ENCODE measurements at regions not wholly inside any gene's neighbourhood (a gene's known extent, or its start where the extent isn't known, plus 50 kb on each side); places are given as distances from the start of the nearest gene placed in this dataset.

GRCh38 chr16:86035906-86036305 lies 136.9 kb downstream of the IRF8 start:
- H3K4me3 Mint-ChIP-seq: no peak overlapping the region
- H3K36me3 Mint-ChIP-seq: no peaks in the 10 kb centered on the region
- peaks cover 18% of the 10 kb centered on the region for H3K4me1 Mint-ChIP-seq
- H3K27ac Mint-ChIP-seq: no peak overlapping the region
- no peaks in the 10 kb centered on the region for H3K9me3 Mint-ChIP-seq
- DNase-seq (ENCODE audit: low spot score in 2 of 2, unreplicated experiment in 2 of 2): no peak
- peaks cover 40% of the 10 kb centered on the region for H3K27me3 Mint-ChIP-seq (ENCODE audit: low read depth)
- TF ChIP-seq CTCF (IDR thresholded peaks at IDR 0.05; ENCODE audit: unreplicated experiment): no peak

- DNase-seq (ENCODE audit: low spot score in 2 of 2, unreplicated experiment in 2 of 2): no peak
- Mint-ChIP-seq H3K9me3 (no peaks in the 10 kb centered on the region), H3K36me3 (no peaks in the 10 kb centered on the region), H3K4me3 (no peak overlapping the region), H3K4me1 (peaks cover 7% of the 10 kb centered on the region), H3K27me3 (ENCODE audit: low read depth) (peaks cover 45% of the 10 kb centered on the region), H3K27ac (no peak overlapping the region)
- TF ChIP-seq CTCF (IDR thresholded peaks at IDR 0.05; ENCODE audit: unreplicated experiment): no peak
Observed at GRCh38 chr16:86037999-86038925, 139.3 kb downstream of the IRF8 start.

GRCh38 chr16:86038926-86039310 lies 140.0 kb downstream of the IRF8 start:
- no peak for DNase-seq (ENCODE audit: low spot score in 2 of 2, unreplicated experiment in 2 of 2)

GRCh38 chr16:86039606-86040005 lies 140.6 kb downstream of the IRF8 start:
- no peak for TF ChIP-seq CTCF (IDR thresholded peaks at IDR 0.05; ENCODE audit: unreplicated experiment)
- H3K27ac Mint-ChIP-seq: no peak overlapping the region
- no peaks in the 10 kb centered on the region for H3K9me3 Mint-ChIP-seq
- peaks cover 7% of the 10 kb centered on the region for H3K4me1 Mint-ChIP-seq
- no peak overlapping the region for H3K4me3 Mint-ChIP-seq
- H3K36me3 Mint-ChIP-seq: no peaks in the 10 kb centered on the region
- H3K27me3 Mint-ChIP-seq (ENCODE audit: low read depth): peaks cover 51% of the 10 kb centered on the region
- no peak for DNase-seq (ENCODE audit: low spot score in 2 of 2, unreplicated experiment in 2 of 2)

More at GRCh38 chr16:86038926-86039310, 140.0 kb downstream of the IRF8 start:
- peaks cover 7% of the 10 kb centered on the region for H3K4me1 Mint-ChIP-seq
- no peak overlapping the region for H3K27ac Mint-ChIP-seq
- peaks cover 45% of the 10 kb centered on the region for H3K27me3 Mint-ChIP-seq (ENCODE audit: low read depth)
- H3K9me3 Mint-ChIP-seq: no peaks in the 10 kb centered on the region
- H3K4me3 Mint-ChIP-seq: no peak overlapping the region
- no peaks in the 10 kb centered on the region for H3K36me3 Mint-ChIP-seq
- TF ChIP-seq CTCF (IDR thresholded peaks at IDR 0.05; ENCODE audit: unreplicated experiment): no peak

- no peak for TF ChIP-seq CTCF (IDR thresholded peaks at IDR 0.05; ENCODE audit: unreplicated experiment)
- no peak overlapping the region for H3K27ac Mint-ChIP-seq
- no peaks in the 10 kb centered on the region for H3K36me3 Mint-ChIP-seq
- no peak for DNase-seq (ENCODE audit: low spot score in 2 of 2, unreplicated experiment in 2 of 2)
- H3K9me3 Mint-ChIP-seq: no peaks in the 10 kb centered on the region
- H3K27me3 Mint-ChIP-seq (ENCODE audit: low read depth): peaks cover 58% of the 10 kb centered on the region
- peaks cover 7% of the 10 kb centered on the region for H3K4me1 Mint-ChIP-seq
- no peak overlapping the region for H3K4me3 Mint-ChIP-seq
Observed at GRCh38 chr16:86040496-86040895, 141.5 kb downstream of the IRF8 start.

Measured in mesothelial cell of epicardium (in vitro differentiated cells).